ENCODE measurements at regions not wholly inside any gene's neighbourhood (a gene's known extent, or its start where the extent isn't known, plus 50 kb on each side); places are given as distances from the start of the nearest gene placed in this dataset.
"Not testable (repeated sequence)": the region's sequence is repeated elsewhere in the genome, so short reads cannot be mapped to it uniquely, and the experiment has no call there.

GRCh38 chr5:166880456-166880855, 1411.0 kb upstream of the WWC1 start:
- no peak for DNase-seq

- no peak for DNase-seq
These were observed 1409.6 kb upstream of the WWC1 start for GRCh38 chr5:166881802-166882201.

DNA sequence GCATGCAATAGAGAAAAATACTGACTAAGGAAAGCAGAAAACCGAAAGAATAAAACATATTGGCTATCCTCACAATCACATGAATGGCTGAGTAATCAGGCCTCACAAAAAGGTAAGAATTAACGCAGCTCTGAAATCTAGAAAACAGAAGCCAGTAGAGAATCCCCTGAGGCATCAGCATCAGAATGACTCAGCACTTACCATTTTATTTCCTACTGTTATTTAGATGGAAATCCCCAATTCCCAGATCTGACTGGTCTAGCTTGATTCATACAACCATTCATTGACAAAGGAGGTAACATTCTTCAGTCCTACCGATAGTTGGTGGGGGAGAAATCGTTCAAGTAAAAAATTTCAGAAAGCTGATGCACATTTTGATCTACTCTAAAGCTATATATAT, 1408.4 kb upstream of the WWC1 start:
- DNase-seq: no peak

GRCh38 chr5:166898166-166898565, 1393.3 kb upstream of the WWC1 start:
- DNase-seq: no peak

GRCh38 chr5:166899343-166899742, 1392.1 kb upstream of the WWC1 start:
- DNase-seq: no peak

GRCh38 chr5:166904571-166904970, 1386.9 kb upstream of the WWC1 start:
- no peak for DNase-seq

DNA sequence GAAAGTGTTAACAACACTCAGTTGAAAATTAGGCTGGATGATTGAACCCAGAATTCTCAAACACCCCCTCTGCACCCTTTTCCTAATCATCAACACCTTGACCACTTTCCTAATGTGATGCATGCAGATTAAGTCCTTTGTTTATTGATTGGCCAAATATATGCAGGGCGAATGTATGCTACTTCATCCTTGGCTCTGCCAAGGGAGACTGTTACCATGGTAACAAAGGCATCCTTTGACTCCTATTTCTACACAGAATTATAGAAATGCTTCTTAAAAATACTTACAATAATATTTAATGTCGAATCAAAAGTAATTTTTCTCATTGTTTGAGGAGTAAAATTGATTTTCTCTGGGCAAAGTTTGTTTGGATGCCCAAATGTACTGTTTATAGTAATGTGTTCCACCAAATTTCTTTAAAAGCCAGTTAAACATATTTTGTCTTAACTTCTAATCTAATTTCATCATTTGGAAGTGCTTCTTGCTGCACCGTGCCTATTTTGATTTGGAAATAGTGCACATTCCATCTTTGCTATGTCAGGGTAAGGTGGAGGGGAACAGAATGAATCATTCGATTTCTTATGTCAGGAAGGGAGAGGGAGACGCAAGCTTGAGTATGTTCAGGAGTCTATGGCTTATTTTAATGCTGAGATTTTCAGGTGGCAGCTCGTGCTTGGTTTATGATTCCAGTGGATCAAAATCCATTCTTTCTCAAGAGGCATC, 1384.3 kb upstream of the WWC1 start:
- no peak for DNase-seq

DNA sequence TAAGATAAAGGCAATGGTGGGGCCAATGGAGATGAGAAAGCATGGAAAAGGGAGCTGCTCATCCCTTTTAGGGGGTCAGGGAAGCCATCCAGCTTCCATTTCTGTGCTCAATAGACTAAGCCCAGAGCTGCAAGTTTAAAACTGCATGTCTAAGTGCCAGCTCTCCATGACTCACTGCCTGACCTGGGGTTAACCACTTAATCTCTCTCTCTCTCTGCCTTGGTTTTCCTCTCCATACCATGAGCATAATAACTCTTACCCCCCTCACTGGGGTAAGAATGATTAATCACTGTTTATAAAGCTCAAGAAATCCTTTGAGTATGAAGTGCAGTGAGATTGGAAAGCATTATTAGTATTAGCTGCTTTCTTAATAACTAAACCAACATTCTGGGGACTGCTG, 1382.4 kb upstream of the WWC1 start:
- no peak for DNase-seq

- DNase-seq: no peak
These were observed 1381.5 kb upstream of the WWC1 start for GRCh38 chr5:166909926-166910325.

- DNase-seq: no peak
These were observed 1380.5 kb upstream of the WWC1 start for GRCh38 chr5:166910995-166911394.

DNA sequence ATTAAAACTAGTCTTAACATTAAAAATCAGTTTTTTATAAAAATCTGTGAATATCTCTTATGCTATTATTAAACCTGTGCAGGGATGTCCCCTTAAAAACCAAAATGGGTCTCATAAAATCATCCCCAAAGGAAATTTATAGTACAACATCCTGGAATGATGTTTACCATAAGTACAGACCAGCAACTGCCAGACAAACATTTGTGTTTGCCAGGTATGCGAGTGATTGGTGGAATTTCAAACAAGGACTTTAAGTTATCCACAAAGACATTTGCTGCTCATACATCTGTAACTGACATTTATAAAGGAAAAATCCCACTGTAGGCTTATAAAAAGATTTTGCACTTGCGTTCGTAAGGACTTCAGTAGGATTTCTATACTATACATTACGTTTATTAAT, 1375.4 kb upstream of the WWC1 start:
- no peak for DNase-seq

DNA sequence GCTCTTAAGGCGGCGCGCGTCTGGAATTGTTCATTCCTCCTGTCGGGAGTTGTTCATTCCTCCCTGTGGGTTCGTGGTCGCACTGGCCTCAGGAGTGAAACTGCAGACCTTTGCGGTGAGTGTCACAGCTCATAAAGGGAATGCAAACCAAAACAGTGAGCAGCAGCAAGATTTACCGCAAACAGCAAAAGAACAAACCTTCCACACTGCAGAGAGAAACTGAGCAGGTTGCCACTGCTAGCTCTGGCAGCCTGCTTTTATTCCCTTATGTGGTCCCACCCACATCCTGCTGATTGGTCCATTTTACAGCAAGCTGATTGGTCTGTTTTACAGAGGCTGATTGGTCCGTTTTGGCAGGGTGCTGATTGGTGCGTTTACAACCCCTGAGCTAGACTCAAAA, 1365.3 kb upstream of the WWC1 start:
- no peak for DNase-seq

DNA sequence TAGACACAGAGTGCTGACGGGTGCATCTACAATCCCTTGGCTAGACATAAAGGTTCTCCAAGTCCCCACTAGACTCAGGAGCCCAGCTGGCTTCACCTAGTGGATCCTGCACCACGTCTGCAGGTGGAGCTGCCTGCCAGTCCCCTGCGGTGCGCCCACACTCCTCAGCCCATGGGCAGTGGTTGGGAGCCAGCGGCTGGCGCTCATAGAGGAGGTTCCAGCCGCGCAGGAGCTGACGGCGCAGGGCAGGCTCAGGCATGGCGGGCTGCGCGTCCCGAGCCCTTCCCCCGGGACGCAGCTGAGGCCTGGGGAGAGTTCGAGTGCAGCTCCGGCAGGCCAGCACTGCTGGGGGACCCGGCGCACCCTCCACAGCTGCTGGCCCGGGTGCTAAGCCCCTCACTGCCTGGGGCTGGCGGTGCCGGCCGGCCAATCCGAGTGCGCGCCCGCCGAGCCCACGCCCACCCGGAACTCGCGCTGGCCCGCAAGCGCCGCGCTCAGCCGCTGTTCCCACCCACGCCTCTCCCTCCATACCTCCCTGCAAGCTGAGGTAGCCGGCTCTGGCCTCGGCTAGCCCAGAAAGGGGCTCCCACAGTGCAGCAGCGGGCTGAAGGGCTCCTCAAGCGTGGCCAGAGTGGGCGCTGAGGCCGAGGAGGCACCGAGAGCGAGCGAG, 1364.5 kb upstream of the WWC1 start:
- DNase-seq: not testable (repeated sequence)

DNA sequence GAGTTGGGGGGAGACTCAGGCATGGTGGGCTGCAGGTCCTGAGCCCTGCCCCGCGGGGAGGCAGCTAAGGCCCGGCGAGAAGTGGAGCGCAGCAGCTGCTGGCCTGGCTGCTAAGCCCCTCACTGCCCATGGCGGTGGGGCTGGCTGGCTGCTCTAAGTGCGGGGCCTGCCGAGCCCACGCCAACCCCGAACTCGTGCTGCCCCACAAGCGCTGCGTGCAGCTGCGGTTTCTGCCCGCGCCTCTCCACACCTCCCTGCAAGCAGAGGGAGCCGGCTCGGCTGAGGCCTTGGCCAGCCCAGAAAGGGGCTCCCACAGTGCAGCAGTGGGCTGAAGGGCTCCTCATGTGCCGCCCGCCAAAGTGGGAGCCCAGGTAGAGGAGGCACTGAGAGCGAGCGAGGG, 1355.1 kb upstream of the WWC1 start:
- DNase-seq: no peak

DNA sequence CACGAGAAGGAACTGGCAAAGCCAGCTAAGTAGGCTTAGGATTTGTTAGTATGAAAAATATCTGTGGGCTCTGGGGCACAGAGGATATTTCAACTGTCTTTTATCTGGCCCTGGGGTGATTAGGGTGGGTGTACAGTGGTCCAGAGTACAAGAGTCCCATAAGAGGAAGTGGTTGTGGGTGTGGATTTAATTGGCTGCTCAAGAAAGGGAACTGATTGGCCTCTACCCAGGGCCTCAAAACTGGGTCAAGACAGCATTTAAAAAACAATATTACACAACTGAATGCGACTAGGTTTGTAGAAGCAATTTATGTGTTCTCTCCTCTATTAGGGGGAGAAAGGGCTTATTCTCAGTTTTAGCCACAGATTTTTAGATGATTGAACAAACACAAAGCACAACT, 1353.4 kb upstream of the WWC1 start:
- no peak for DNase-seq

GRCh38 chr5:166942948-166943347, 1348.5 kb upstream of the WWC1 start:
- DNase-seq: no peak

GRCh38 chr5:166947045-166947444, 1344.4 kb upstream of the WWC1 start:
- DNase-seq: no peak

DNA sequence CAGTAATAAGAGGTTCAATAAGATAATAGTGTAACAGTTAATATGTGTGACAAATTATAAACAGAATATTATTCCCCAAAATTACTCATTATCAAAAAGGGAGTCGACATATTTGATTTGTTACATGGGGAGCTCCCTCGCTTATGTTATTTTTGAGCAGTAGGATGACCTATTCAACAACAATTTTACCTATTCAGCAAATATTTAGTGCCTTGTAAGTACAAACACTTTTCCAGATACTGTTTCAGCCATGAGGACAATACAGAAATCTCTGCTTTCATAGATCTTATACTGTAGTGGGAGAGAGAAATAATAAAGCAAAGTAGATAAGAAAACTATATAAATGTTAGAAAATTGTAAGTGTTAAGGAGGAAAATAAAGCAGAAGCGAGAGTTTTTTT, 1342.8 kb upstream of the WWC1 start:
- DNase-seq: no peak

- DNase-seq: no peak
These were observed 1339.4 kb upstream of the WWC1 start for GRCh38 chr5:166952048-166952447.

DNA sequence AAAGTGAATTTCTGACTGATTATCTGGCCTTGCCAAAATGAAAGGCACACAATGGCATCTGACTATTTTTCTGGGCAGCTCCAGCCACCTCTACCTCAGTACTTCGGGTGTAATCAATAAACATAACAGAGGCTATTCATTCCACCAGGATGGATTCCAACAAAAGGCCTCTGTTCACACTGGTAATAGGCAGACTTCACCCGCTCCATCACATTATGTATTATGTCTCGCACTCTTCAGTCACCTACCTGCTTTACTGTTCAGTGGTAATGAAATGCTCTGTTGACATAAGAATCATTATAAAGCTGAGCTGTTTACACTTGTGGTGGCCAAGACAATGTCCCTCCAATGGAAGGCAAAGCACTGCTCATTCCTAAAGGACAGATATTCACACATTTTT, 1333.7 kb upstream of the WWC1 start:
- peak; percentile 38 for DNase-seq

- no peak for DNase-seq
These were observed 1331.7 kb upstream of the WWC1 start for GRCh38 chr5:166959766-166960165.

- DNase-seq: no peak
These were observed 1330.4 kb upstream of the WWC1 start for GRCh38 chr5:166961028-166961427.

DNA sequence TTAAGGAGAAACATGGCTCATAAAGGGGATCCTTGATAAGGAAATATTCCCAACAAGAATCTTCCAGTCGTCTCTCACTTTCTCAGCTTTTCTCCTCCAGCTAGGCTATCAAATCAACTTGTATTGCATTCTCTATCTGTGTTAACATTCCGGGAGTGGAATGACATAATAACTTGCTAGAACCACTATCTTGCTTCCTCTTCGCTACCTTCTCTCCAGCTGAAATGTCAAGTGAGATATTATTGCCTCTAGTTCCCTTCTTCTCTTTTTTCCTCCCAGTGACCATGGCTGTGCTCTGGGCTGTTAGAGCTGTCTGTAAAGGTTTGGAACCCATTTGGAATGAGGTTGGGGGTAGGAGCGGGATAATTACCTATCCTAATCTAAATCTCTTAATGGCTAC, 1329.5 kb upstream of the WWC1 start:
- no peak for DNase-seq

- DNase-seq: peak; percentile 33
These were observed 1329.0 kb upstream of the WWC1 start for GRCh38 chr5:166962461-166962860.

DNA sequence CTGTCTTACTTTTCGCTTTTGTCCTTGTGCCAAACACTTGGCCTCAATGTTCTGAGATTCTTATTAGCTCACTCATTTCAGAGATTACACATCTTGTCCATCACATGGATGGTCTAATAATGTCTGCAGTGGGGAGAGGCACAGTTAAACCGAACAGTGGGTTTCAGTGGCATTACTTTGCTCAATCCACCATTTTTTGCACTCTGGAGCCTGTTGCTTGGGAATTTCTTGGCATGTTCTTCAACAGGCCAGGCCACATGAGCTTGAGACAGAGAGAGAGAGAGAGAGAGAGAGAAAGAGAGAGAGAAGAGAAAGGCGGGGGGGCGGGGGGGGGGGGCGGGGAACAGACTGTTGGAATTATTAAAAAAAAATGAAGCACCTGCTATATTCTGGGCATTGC, 1327.8 kb upstream of the WWC1 start:
- DNase-seq: peak; percentile 28
